Peyer's patch (tissue), 4 donors: ENCODE measurements at regions not wholly inside any gene's neighbourhood (a gene's known extent, or its start where the extent isn't known, plus 50 kb on each side); places are given as distances from the start of the nearest gene placed in this dataset.
"Not testable (repeated sequence)": the region's sequence is repeated elsewhere in the genome, so short reads cannot be mapped to it uniquely, and the experiment has no call there.

ENCODE experiments used
- DNase-seq, 3 donors: peaks; one replicate each; pipeline ENCODE4 v3.0.0-alpha.2; 2017 to 2019
- H3K27ac ChIP-seq, 4 donors: fragments of 200-600 bp; sonication (generic); one replicate each; pipeline ENCODE4 v1.5.1; 2016 to 2019
- H3K27me3 ChIP-seq, 2 donors: fragments of 200-600 bp; sonication (generic); one replicate each; pipeline ENCODE4 v1.5.1; 2019
- H3K36me3 ChIP-seq, 3 donors: fragments of 200-600 bp; sonication (generic); one replicate each; pipeline ENCODE4 v1.5.1; 2016 to 2019
- H3K4me1 ChIP-seq, 4 donors: fragments of 200-600 bp; sonication (generic); one replicate each; pipeline ENCODE4 v1.5.1; 2016 to 2019
- H3K4me3 ChIP-seq, 4 donors: fragments of 200-600 bp; sonication (generic); 1 replicate in 3 of 4; 2 replicates in 1 of 4; pipeline ENCODE4 v1.5.1; 2016 to 2019; ENCODE audit warnings: mild to moderate bottlenecking in 1 of 4
- H3K9me3 ChIP-seq, 4 donors: fragments of 200-600 bp; sonication (generic); one replicate each; pipeline ENCODE4 v1.5.1; 2016 to 2019; ENCODE audit warnings: mild to moderate bottlenecking in 1 of 4
- CTCF ChIP-seq, 6 experiments: fragments of 450-650 bp in 4 of 6; fragments of 200-600 bp in 2 of 6; sonication (generic) in 1 of 6; IDR thresholded peaks; one replicate each; pipeline ENCODE4 v1.5.1; 2017 to 2019; ENCODE audit warnings: antibody characterized with exemption in 6 of 6, mild to moderate bottlenecking in 3 of 6, moderate library complexity in 1 of 6
- POLR2A ChIP-seq, 2 donors: fragments of 450-650 bp; IDR thresholded peaks; one replicate each; pipeline ENCODE4 v1.5.1; 2017; ENCODE audit warnings: antibody characterized with exemption in 2 of 2, mild to moderate bottlenecking in 2 of 2, moderate library complexity in 2 of 2

GRCh38 chr15:23859008-23859407, 171.9 kb upstream of the NDN start:
- Histone ChIP-seq H3K9me3 (no peaks in the 10 kb centered on the region), H3K27me3 (no peaks in the 10 kb centered on the region), H3K36me3 (no peaks in the 10 kb centered on the region), H3K27ac (no peak overlapping the region), H3K4me1 (no peaks in the 10 kb centered on the region), H3K4me3 (no peak overlapping the region)
- DNase-seq = no peak
- TF ChIP-seq POLR2A (IDR thresholded peaks at IDR 0.05) = no peak
- TF ChIP-seq CTCF (IDR thresholded peaks at IDR 0.05) = no peak

- no peak for DNase-seq
- no peak for TF ChIP-seq POLR2A (IDR thresholded peaks at IDR 0.05)
- no peak for TF ChIP-seq CTCF (IDR thresholded peaks at IDR 0.05)
- H3K4me1 ChIP-seq = no peaks in the 10 kb centered on the region
- no peaks in the 10 kb centered on the region for H3K36me3 ChIP-seq
- H3K4me3 ChIP-seq = no peak overlapping the region
- no peak overlapping the region for H3K27ac ChIP-seq
- H3K9me3 ChIP-seq = no peaks in the 10 kb centered on the region
- no peaks in the 10 kb centered on the region for H3K27me3 ChIP-seq
Observed at GRCh38 chr15:23860290-23861245, 173.5 kb upstream of the NDN start.

- no peak overlapping the region for H3K27ac ChIP-seq
Observed at GRCh38 chr15:23866832-23867231, 179.7 kb upstream of the NDN start.

GRCh38 chr15:23869396-23869795, 182.3 kb upstream of the NDN start:
- Histone ChIP-seq H3K9me3 (no peaks in the 10 kb centered on the region), H3K4me3 (no peak overlapping the region), H3K4me1 (no peaks in the 10 kb centered on the region), H3K27me3 (no peaks in the 10 kb centered on the region), H3K27ac (no peak overlapping the region), H3K36me3 (no peaks in the 10 kb centered on the region)
- no peak for DNase-seq
- TF ChIP-seq CTCF (IDR thresholded peaks at IDR 0.05) (no peak), POLR2A (IDR thresholded peaks at IDR 0.05) (no peak)

More at GRCh38 chr15:23866832-23867231, 179.7 kb upstream of the NDN start:
- TF ChIP-seq POLR2A (IDR thresholded peaks at IDR 0.05) (no peak), CTCF (IDR thresholded peaks at IDR 0.05) (peak in 1 of 6 experiments; percentile 11)
- Histone ChIP-seq H3K27me3 (no peaks in the 10 kb centered on the region), H3K36me3 (no peaks in the 10 kb centered on the region), H3K9me3 (no peaks in the 10 kb centered on the region), H3K4me3 (no peak overlapping the region), H3K4me1 (no peaks in the 10 kb centered on the region)
- DNase-seq = no peak

- H3K9me3 ChIP-seq, H3K4me1 ChIP-seq, H3K36me3 ChIP-seq, H3K27ac ChIP-seq, DNase-seq, H3K27me3 ChIP-seq, H3K4me3 ChIP-seq: not testable (repeated sequence)
Observed at GRCh38 chr15:23873613-23874012, 186.5 kb upstream of the NDN start.
